Dendritic cell treated with granulocyte-macrophage colony-stimulating factor and Interleukin-4, amounts not matched to agents 40 ng/mL and 50 ng/mL, for 4 days (primary cell): ENCODE measurements at regions not wholly inside any gene's neighbourhood (a gene's known extent, or its start where the extent isn't known, plus 50 kb on each side); places are given as distances from the start of the nearest gene placed in this dataset.

ENCODE experiments used
- H3K27ac Mint-ChIP-seq: one replicate; pipeline ENCODE4 v1.8.0; 2022; ENCODE audit warnings: mild to moderate bottlenecking, mixed read lengths
- H3K27me3 Mint-ChIP-seq: one replicate; pipeline ENCODE4 v1.8.0; 2022; ENCODE audit warnings: mild to moderate bottlenecking, mixed read lengths
- H3K36me3 Mint-ChIP-seq: one replicate; pipeline ENCODE4 v1.8.0; 2022; ENCODE audit warnings: low read depth, mixed read lengths
- H3K4me1 Mint-ChIP-seq: one replicate; pipeline ENCODE4 v1.8.0; 2022; ENCODE audit warnings: low read depth, mixed read lengths
- H3K4me3 Mint-ChIP-seq: one replicate; pipeline ENCODE4 v1.8.0; 2022; ENCODE audit warnings: mild to moderate bottlenecking, moderate library complexity, mixed read lengths
- H3K9me3 Mint-ChIP-seq: one replicate; pipeline ENCODE4 v1.8.0; 2022; ENCODE audit warnings: mixed read lengths
- intact Hi-C: fragments of 100-400 bp; cut with micrococcal nuclease; formaldehyde crosslinking; loops from one replicate; pipeline ENCODE4 v1.15.0; 2022

DNA sequence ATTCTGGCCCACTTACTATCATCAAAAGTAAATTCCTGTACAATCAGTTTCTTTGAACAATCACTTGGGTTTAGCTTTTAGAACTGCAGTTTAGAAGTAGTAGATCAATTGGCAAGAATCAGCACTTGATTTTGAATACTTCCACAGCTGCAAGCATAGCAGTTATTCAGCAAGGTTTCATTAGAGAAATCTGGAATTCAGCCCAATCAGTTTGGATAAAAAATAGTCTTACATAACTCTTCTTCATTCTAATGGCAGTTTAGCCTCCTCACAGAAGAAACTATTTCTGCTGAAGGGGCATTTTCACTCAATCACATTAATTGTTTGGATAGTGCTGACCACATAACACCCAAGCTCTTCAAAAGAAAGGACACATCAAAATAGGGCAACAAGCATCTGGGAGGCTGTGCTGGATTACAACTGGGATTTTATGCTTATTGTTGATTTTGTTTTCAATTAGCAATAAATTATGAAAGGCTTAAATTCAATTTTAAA, 336.2 kb upstream of the PDE4D start:
- H3K27me3 Mint-ChIP-seq: no peaks in the 10 kb centered on the region
- H3K4me3 Mint-ChIP-seq: no peak overlapping the region
- intact Hi-C loops: no loop called here
- no peaks in the 10 kb centered on the region for H3K36me3 Mint-ChIP-seq
- H3K27ac Mint-ChIP-seq: no peak overlapping the region
- H3K4me1 Mint-ChIP-seq: peaks cover 52% of the 10 kb centered on the region
- peaks cover 9% of the 10 kb centered on the region for H3K9me3 Mint-ChIP-seq

DNA sequence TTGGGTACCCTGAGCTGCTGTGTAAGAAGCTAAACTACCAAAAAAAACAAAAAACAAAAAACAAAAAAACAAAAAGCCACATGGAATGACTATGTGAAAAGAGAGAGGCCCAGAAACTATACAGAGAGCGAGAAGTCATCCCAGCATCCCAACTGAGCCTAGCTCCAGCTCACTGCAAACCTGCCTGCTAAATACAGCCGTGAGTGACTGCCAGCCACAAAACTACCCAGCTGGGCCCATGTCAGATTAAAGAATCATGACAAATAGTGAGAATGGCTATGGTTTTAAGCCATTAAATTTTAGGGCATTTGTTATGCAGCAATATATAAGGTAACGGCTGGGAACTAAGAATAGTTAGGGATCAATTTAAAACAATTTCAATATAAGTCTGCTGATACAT, 335.1 kb upstream of the PDE4D start:
- intact Hi-C loops: no loop called here

DNA sequence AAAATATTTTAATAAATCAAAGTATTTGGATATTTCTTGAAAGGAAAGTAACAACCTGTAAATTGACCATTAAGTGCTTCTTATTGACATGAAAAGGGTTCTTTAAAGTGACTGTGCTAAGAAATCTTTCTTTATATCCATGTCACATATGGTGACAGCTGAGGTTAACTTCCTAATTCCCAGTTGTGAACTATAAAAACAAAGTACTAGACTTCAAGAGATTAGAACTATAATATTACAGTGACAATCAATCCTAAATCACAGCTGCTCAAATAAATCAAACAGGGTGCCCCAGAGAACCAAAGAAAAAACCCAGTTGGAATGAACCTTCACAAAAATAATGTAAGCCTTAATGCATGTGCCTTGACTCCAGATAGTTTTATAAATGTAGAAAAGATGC, 332.6 kb upstream of the PDE4D start:
- no peak overlapping the region for H3K27ac Mint-ChIP-seq
- H3K9me3 Mint-ChIP-seq: peaks cover 9% of the 10 kb centered on the region
- intact Hi-C loops: no loop called here
- H3K4me3 Mint-ChIP-seq: no peak overlapping the region
- H3K36me3 Mint-ChIP-seq: no peaks in the 10 kb centered on the region
- no peaks in the 10 kb centered on the region for H3K27me3 Mint-ChIP-seq
- H3K4me1 Mint-ChIP-seq: peaks cover 30% of the 10 kb centered on the region

More for the DNA sequence above, 335.1 kb upstream of the PDE4D start:
- Mint-ChIP-seq H3K36me3 (no peaks in the 10 kb centered on the region), H3K27me3 (no peaks in the 10 kb centered on the region), H3K27ac (no peak overlapping the region), H3K4me3 (no peak overlapping the region), H3K9me3 (peaks cover 9% of the 10 kb centered on the region), H3K4me1 (peaks cover 52% of the 10 kb centered on the region)

DNA sequence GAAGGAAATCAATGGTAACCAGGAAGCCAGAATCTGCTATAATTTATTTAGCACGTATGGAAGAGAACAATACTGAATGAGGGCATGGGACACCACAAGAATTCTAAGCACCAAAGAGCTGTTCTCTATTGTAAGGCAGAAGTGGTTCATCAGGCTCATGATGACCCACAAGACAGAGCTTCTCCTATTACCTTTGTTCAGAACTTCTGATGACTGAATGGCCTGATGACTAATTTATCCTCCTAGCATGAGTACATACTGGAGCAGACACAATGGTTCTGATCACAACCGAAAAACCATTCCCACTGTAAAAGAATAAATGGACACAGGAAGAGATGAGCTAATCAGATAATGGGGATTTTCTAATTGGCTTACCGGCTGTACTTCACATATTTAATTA, 329.8 kb upstream of the PDE4D start:
- intact Hi-C loops: no loop called here

DNA sequence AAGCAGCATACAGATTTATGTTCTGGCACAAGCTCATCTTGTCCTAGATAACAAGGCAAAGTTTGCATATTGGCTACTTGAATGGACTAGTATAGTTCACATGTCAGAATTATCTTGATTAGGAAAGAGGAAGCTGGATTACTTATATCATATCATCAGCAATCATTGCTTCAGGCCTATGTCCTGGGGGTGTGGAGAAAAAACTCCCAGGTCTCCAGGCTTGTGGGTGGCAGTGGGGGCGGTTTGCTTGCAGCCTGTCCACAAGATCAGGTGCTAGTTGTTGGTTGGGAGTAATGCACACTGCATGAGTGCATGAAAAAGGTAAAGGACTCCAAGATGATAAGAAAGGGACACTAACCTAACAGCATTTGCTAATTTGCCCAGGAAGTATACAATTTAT, 326.4 kb upstream of the PDE4D start:
- Mint-ChIP-seq H3K27me3 (no peaks in the 10 kb centered on the region), H3K4me1 (peaks cover 8% of the 10 kb centered on the region), H3K36me3 (no peaks in the 10 kb centered on the region), H3K27ac (no peak overlapping the region), H3K4me3 (no peak overlapping the region), H3K9me3 (peaks cover 9% of the 10 kb centered on the region)
- intact Hi-C loops: no loop called here

More for the DNA sequence above, 329.8 kb upstream of the PDE4D start:
- H3K4me3 Mint-ChIP-seq: no peak overlapping the region
- peaks cover 9% of the 10 kb centered on the region for H3K9me3 Mint-ChIP-seq
- peaks cover 23% of the 10 kb centered on the region for H3K4me1 Mint-ChIP-seq
- H3K27ac Mint-ChIP-seq: no peak overlapping the region
- no peaks in the 10 kb centered on the region for H3K36me3 Mint-ChIP-seq
- H3K27me3 Mint-ChIP-seq: no peaks in the 10 kb centered on the region

DNA sequence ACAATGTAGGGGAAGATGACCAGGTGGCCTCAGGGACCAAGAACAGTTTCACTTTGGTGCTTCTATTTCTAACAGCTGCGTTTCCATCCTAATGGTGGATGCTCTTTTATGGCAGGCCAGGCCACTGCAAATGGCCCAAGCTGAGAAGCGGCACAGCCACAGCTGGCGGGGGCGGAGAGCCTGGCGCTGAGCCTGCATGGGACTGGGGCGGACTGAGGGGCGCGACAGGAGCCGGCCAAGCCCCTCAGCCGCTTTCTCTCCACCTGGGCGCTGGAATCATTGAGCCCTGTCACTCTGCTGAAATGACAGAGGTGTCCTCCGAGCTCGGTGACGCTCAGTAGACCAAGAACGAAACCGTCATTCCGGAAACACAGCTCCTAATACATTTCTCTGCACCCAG, 317.3 kb upstream of the PDE4D start:
- intact Hi-C loops: no loop called here
- Mint-ChIP-seq H3K9me3 (peaks cover 9% of the 10 kb centered on the region), H3K4me3 (peak overlapping the region; percentile 23), H3K27me3 (no peaks in the 10 kb centered on the region), H3K4me1 (peaks cover 25% of the 10 kb centered on the region), H3K27ac (no peak overlapping the region), H3K36me3 (no peaks in the 10 kb centered on the region)

DNA sequence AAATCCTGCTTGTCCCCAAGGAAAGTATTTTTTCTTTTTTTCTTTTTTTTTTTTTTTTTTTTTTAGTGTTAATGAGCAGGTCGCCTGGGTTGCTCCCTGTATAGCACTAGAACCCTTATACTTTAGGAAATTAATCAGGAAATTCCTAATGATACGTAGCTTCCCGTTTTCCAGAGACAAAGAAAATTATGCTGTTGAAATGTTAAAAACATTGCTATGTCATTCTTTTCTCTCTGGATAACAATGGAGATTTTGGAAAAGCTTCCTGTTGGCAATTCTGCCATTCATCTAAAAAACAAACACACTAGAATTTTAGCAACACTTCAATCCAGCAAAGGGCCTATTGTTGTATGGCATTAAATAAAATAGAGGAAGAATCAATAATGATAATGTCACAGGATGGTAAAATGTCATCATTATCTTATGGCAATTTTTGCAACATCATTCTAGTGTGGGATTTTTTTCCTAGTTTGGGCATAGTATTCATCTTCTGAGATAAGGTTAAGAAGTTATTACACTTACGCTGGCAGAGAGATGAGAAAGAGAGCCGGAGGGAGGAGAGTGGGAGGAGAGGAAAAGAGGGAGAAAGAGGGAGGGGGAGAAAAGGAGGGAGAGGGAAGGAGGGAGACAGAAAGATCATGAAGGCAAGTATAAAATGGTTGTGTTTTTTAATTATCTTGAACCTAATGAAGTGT, 315.8 kb upstream of the PDE4D start:
- Mint-ChIP-seq H3K9me3 (peaks cover 9% of the 10 kb centered on the region), H3K27me3 (no peaks in the 10 kb centered on the region), H3K4me3 (no peak overlapping the region), H3K36me3 (no peaks in the 10 kb centered on the region), H3K27ac (no peak overlapping the region), H3K4me1 (peaks cover 35% of the 10 kb centered on the region)
- intact Hi-C loops: no loop called here

DNA sequence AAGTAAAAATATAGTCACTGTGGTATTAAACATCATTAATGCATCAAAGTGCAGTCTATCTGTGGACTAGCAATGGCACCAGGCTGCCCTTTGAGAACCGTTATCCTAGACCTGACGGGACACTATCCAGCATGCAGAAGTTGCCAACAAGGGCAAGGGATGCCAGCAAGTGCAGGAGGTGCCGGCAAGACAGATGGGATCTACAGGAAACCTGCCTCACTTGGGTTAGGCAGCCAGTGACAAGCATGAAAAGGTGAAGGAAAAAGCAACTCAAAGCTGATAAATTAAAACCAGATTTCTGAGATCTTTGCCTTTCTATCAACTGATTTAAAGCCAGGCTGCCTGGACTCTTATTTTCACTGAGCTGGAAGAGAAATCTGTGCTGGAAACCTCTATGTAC, 315.2 kb upstream of the PDE4D start:
- no peak overlapping the region for H3K4me3 Mint-ChIP-seq
- intact Hi-C loops: no loop called here
- no peak overlapping the region for H3K27ac Mint-ChIP-seq
- H3K9me3 Mint-ChIP-seq: peaks cover 9% of the 10 kb centered on the region
- H3K36me3 Mint-ChIP-seq: no peaks in the 10 kb centered on the region
- H3K27me3 Mint-ChIP-seq: no peaks in the 10 kb centered on the region
- H3K4me1 Mint-ChIP-seq: peaks cover 40% of the 10 kb centered on the region

DNA sequence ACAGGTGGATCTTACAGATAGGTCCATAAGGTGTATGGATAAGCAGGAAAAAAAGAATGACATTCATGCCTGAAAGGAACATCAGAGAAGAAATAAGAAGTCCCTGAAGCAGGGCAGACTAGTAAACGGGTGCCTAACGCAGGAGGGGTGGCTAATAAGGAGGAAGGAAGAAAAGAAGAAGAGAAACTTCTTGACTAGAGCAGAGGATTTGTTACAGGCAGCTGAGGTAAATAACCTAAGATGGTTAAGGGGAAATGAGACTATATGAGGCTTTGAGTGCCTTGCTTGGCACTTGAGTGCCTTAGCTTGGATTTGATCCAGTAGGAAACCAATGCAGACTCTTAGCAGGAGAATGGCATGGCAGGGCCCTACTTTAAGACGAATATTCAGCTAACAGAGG, 313.5 kb upstream of the PDE4D start:
- Mint-ChIP-seq H3K9me3 (no peaks in the 10 kb centered on the region), H3K4me1 (peaks cover 40% of the 10 kb centered on the region), H3K36me3 (no peaks in the 10 kb centered on the region), H3K4me3 (no peak overlapping the region), H3K27me3 (no peaks in the 10 kb centered on the region), H3K27ac (peak overlapping the region; percentile 72)
- intact Hi-C loops: no loop called here

DNA sequence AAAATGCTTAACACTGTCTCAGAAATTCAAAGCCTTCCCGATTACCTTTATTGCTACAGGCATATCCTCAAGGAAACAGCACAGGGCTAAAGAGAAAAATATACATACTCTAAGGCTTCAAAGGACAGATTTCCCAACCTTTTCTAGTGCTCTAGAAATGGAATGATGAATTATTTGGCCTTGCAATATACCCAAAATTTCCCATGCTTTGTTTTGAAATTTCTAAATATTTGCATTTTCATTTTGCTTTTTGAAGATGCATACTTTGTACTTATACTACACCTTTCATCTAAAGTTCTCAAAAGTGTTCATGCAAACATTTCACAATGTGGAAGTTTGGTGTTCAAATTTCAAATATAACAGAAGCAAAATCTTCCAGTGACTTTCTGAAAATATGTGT, 312.7 kb upstream of the PDE4D start:
- no peaks in the 10 kb centered on the region for H3K27me3 Mint-ChIP-seq
- intact Hi-C loops: no loop called here
- H3K36me3 Mint-ChIP-seq: no peaks in the 10 kb centered on the region
- H3K27ac Mint-ChIP-seq: no peak overlapping the region
- no peak overlapping the region for H3K4me3 Mint-ChIP-seq
- H3K9me3 Mint-ChIP-seq: no peaks in the 10 kb centered on the region
- H3K4me1 Mint-ChIP-seq: peaks cover 40% of the 10 kb centered on the region

DNA sequence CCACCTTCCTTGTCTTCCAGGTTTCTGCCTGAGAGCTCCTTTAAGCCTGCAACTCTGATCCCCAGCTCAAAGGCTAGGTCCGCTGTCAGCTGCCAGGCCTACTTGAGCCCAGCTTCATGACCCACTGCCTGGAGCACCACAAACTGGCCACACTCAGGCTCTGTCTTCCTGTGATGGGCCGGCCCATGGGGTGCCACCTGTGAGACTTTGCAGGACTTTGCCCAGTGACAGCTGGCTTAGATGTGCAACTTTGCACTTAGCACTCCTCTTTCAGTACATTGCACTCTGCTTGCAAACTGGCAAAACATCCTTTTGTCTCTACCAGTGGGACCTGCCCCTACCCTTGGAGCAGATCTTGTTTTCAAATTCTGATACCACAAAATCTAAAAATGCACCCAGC, 311.5 kb upstream of the PDE4D start:
- no peaks in the 10 kb centered on the region for H3K9me3 Mint-ChIP-seq
- no peak overlapping the region for H3K27ac Mint-ChIP-seq
- no peak overlapping the region for H3K4me3 Mint-ChIP-seq
- intact Hi-C loops: no loop called here
- H3K27me3 Mint-ChIP-seq: no peaks in the 10 kb centered on the region
- peaks cover 40% of the 10 kb centered on the region for H3K4me1 Mint-ChIP-seq
- no peaks in the 10 kb centered on the region for H3K36me3 Mint-ChIP-seq

DNA sequence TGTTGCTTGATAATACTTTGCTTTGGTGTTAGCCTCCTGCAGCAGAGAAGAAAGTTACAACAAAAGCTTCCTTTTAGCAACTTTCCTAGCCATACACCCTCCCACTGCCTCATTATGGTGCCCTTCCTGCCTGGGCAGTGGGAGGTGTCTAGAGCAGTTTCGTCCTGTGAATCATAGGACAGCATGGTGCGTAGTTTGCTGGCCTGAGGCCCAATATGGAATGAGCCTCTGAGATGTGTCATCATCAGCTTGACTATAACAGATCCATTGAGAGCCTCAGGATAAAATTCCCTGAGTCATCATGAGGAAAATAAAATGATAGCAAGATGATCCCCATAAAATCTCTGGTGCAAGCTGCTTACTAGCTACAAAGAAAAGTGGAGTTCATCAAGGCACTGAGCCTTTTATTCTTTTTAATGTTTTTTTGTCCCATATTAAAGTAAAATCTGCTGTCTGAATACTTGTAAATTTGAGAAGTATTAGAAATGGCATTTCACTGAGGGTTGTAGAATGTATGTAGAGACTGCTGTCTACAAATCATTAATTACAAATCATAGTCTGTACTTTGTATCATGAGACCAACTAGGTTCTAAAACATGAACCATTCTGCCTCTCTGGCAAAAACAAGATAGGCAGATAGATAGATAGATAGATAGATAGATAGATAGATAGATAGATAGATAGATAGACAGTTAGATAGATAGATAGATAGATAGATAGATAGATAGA, 303.0 kb upstream of the PDE4D start:
- Mint-ChIP-seq H3K4me3 (no peak overlapping the region), H3K27ac (peak overlapping the region; percentile 51), H3K4me1 (peaks cover 5% of the 10 kb centered on the region), H3K9me3 (peaks cover 21% of the 10 kb centered on the region), H3K36me3 (no peaks in the 10 kb centered on the region), H3K27me3 (no peaks in the 10 kb centered on the region)
- intact Hi-C loops: no loop called here

DNA sequence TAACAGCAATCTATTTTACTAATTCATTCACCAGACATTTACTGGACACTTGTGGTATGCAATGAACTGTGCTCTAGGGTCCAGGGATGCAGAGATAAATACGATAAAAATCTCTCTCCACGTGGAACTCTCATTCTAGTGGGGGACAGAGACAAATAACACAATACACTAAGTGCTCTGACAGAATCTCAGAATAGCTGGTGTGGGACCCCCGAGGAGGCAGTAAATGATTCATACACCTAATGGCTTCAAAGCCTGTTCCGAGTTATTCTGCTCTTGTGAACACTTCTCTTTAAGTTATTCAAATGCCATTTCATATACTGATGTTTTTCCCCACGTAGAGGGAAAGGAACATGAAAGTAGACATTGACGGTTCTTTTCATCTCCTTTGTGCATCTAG, 302.0 kb upstream of the PDE4D start:
- peak overlapping the region; percentile 41 for H3K27ac Mint-ChIP-seq
- intact Hi-C loops: no loop called here
- no peaks in the 10 kb centered on the region for H3K36me3 Mint-ChIP-seq
- H3K9me3 Mint-ChIP-seq: peaks cover 21% of the 10 kb centered on the region
- no peaks in the 10 kb centered on the region for H3K27me3 Mint-ChIP-seq
- H3K4me1 Mint-ChIP-seq: peaks cover 5% of the 10 kb centered on the region
- H3K4me3 Mint-ChIP-seq: no peak overlapping the region

DNA sequence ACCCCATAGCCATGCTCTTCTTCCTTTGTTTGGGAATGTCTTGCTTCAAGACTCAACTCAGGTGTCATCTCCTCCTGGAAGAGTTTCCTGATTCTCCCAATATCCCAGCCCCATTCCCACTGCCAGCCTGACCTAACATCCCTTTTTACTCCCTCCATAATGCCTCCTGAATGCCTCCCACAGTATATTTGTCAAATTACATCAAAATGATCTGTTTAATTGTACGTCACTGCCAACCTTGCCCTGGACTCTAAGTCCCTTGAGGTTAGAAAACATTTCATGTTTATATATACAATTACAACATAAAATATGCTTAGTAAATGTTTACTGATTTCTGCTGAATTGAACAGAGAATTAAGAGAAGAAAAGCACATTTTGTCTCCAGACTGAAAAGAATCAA, 301.6 kb upstream of the PDE4D start:
- Mint-ChIP-seq H3K36me3 (no peaks in the 10 kb centered on the region), H3K4me1 (peaks cover 5% of the 10 kb centered on the region), H3K9me3 (peaks cover 21% of the 10 kb centered on the region), H3K4me3 (no peak overlapping the region), H3K27me3 (no peaks in the 10 kb centered on the region), H3K27ac (peak overlapping the region; percentile 41)
- intact Hi-C loops: no loop called here
